ENCODE measurements at regions not wholly inside any gene's neighbourhood (a gene's known extent, or its start where the extent isn't known, plus 50 kb on each side); places are given as distances from the start of the nearest gene placed in this dataset.

DNA sequence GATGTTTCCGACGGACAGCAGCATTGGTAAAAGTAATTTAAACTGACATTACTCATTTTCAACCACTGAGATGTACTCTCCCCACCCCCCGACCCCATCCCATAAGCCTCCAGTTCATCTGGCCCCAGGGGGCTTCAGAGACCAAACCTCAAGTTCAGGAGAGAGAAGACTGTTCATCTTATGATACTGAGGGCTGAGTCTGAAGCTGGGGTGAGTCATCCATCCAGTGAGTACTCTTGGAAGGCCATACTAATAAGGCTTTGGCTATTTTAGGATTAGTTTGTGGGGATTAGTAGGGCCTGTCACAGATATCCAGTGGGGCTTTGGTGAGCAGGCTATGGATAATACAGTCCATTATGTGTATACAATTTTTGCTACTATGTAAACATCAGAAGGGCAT lies 125.3 kb upstream of the APCDD1 start:
- TF ChIP-seq POLR2AphosphoS5 (IDR thresholded peaks at IDR 0.05; ENCODE audit: borderline replicate concordance, low read depth, low read length), result no peak
- TF ChIP-seq EZH2 (IDR thresholded peaks at IDR 0.05), result no peak
